GM20431 (cell line): ENCODE measurements at regions not wholly inside any gene's neighbourhood (a gene's known extent, or its start where the extent isn't known, plus 50 kb on each side); places are given as distances from the start of the nearest gene placed in this dataset.

Experiments used
- in situ Hi-C: fragments of 300-500 bp; cut with MseI, MboI; formaldehyde crosslinking; loops from one replicate; pipeline ENCODE4 v1.15.0; 2020; ENCODE audit warnings: low sequenced_read_pairs; ENCODE audit not compliant: unreplicated experiment

DNA sequence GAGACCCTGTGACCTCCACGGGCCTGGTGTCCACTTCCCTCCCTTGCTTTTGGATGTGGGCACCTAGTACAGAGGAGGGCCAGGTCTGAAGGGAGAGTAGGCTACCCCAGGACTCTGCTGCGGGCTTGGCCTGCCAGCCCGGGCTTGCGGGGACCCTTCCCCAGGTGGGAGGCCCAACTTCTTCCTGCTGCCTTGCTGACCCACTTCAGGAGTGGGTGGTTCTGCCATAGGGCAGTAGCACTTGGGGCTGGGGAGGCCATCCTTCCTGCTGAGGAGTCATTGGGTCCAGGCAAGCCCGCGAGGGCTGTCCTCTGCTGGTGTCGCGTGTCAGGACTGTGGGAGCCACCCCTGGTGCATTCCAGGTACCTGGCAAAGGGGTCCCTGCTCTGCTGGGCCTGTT lies 1250.0 kb downstream of the BRD1 start:
- in situ Hi-C loops, result no loop called here

GRCh38 chr22:48577014-48577690 lies 1250.5 kb downstream of the BRD1 start:
- in situ Hi-C loops, result no loop called here

DNA sequence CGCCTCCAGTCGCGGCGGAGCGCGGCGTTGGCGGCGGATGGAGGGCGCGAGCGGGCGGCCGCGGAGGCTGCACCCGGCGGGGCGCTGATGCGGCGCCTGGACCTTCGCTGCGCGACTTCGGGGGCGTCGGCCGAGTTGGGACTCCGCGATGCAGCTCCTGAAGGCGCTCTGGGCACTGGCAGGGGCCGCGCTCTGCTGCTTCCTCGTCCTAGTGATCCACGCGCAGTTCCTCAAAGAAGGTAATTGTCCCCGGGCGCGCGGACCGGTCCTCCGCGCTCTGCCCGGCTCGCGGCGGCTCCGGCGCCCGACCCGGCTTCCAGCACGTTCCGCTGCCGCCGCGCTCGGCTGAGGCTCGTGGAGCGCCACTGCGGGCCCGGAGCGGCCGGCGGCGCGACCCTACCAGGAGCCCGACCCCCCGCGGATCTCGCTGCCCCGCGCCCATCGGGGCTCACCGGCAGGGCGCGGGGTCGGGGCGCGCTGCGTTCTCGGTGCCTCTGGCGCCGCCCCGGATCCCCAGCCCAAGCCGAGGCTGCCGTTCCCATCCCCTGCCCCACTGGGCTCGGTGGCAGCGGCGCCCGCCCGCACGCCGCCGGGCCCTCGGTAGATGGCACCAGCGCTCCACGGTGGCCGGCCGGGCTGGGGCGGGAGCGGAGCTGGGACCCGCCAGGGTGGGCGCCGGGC lies 1251.2 kb downstream of the BRD1 start:
- in situ Hi-C loops, result no loop called here

DNA sequence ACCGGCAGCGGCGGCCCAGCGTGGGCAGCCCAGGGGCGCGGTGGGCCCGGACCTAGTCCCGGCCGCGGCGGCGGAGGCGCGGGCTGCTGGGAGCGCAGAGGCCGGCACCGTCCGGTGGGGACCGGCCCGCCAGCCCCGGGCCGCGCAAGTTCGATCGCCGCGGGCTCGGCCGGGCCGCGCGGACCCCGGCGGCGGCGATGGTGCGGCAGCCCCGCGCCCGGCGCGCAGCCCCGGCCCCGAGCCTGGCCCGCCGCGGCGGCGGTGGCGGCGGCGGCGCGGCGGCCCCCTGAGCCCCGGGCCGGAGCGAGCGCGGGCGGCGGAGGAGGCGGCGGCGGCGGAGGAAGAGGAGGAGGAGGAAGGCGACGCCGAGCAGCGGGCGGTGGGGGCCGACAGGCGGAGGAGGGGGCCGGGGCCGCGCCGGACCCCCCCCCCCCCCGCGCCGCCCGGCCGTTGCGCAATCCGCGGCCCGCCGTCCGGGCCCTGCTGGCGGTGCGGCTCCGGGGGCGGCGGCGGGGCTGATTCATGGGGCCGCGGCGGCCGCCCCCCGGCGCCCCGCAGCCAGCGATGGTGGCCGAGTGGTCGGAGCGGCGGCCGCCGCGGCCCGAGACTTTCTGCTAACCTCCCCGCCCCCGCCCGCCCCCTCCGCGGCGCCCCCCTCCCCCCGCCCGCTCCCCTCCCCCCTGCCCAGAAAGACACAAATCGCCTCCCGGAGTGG lies 1251.9 kb downstream of the BRD1 start:
- in situ Hi-C loops, result no loop called here

GRCh38 chr22:48574776-48575617 lies 1252.7 kb downstream of the BRD1 start:
- in situ Hi-C loops, result no loop called here

DNA sequence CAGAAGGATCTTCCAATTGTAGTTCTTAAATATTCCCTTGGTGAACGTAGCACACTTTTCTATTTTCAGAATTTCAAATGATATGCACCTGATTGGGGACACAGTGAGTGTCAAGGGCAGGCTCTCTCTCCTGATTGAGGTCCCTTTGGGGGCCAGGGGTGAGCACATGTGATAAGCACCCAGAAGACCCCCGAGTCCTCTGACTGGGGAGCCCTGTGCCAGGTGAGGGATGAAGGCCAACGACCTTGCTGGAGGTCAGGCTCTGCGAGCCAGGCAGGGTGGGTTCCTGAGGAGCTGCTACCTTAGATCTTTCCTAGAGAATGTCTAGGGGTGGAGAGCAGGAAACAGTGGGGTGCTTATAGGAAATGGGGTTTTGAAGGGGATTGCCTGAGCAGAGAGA lies 1253.9 kb downstream of the BRD1 start:
- in situ Hi-C loops, result no loop called here

- in situ Hi-C loops, result no loop called here
These were observed 1254.7 kb downstream of the BRD1 start for GRCh38 chr22:48572951-48573350.

- in situ Hi-C loops, result no loop called here
These were observed 1256.8 kb downstream of the BRD1 start for GRCh38 chr22:48570912-48571311.

DNA sequence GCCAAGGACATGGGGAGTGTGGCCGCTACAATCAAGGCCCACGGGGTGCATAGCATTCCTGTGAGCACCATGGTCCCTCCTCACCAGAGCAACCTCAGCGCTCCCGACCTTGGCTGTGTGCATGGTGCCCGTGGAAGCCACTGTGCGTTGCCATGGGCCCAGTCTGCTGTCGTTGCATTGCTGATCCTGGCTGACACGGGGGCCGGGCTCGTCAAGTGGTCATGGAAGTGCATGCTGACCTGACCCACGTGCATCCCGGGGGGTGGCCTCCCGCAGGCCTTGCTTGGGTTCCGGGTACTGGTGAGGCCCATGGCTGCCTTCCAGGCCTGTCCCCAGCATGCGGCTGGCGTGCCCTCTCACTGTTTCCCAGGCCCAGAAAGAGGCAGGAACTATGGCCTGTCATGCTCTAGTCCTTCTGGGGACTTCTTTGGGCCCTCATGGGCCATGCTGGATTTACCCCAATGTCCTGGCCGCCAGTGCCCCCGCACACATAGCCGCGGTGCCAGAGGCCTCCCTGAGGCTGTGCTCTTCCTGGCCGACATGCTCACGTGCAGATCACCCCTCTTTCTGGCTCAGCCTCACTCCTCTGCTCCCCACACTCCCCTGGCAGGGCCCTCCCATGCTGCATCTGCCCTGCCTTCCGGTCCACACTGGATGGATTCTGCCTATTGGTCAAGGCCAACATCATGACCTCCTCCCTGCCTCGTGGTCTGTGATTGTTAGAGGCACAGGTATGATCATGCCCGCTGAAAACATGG lies 1258.0 kb downstream of the BRD1 start:
- in situ Hi-C loops, result no loop called here

DNA sequence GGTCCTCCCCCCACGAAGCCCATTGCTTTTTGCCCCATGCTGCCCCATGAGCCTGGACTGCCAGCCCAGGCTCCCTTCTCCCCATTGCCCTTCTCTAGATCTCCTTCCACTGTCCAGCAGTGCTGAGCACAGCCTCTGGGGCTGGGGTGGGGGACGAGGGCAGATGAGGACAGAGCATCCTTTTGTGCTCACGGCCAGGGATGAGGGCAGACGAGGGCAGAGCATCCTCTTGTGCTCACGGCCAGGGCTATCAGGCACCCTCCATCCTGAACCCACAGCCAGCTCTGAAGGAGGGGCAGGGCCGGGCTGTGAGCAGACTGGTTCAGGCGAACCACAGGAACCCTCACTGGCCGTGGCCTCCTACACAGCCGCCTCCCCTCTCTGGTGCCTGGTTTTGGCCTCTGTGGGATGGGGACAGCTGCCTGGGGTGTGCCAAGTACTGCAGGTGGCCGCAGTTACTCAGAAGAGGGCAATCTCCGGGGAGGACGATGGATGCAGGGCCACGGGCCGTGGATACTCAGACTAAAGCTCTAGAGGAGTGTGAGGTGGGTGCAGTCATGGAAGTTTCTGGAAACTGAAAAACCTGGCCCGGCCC lies 1258.8 kb downstream of the BRD1 start:
- in situ Hi-C loops, result no loop called here

DNA sequence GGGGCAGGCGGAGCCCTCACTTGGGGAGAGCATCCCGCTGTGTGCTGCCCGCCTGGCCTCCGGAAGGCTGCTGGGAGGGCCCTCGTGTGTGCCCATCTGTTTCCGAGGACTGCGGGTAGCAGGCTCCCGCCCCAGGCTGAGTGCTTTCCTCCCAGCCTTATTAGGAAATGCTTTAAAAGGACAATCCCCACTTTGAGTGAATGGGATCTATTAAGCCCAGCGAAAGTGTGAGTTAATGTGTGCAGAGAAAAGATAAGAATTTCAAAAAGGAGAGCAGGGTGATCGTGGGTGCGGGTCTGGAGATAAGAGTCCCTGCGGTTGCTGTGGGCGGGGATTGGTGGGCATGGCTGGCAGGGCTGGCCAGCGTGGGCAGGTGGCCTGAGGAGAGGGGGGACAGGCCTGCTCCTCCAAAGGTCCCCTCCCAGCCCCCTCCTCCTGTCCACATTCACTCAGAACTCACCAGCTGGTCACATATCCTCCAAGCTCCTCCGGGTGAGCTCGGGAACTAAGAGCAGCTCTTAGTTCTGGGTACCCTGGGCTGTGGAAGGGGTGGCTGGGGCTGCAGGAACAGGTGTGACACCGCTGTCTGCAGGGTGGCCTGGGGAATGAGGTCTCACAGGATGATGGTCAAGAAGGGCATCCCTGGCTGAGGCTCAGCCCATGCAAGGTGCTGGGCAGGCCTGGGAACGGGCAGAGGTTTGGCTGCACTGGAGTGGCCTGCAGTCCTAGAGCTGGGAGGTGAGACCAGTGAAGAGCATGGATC lies 1260.3 kb downstream of the BRD1 start:
- in situ Hi-C loops, result no loop called here

DNA sequence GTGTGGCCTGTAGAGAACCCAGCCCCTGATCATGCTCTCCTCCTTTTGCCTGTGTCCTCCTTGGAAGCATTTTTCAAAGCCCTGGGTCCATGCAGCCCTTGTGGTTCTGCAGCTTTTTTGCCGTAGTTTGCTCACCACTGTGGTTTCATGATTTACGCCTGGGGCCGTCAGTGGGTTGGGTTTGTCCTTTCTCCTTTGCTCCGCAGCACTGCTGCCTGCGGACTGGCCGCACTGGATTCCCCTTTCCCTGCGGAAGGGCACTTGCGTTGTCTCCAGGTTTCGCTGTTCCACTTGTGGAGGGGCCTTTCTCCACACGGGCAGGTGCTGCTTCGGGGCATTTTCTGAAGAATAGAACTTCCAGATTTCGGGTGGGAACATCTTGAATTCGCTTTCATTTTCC lies 1260.9 kb downstream of the BRD1 start:
- in situ Hi-C loops, result no loop called here

- in situ Hi-C loops, result no loop called here
These were observed 1261.7 kb downstream of the BRD1 start for GRCh38 chr22:48565901-48566501.

GRCh38 chr22:48564995-48565394 lies 1262.7 kb downstream of the BRD1 start:
- in situ Hi-C loops, result no loop called here

- in situ Hi-C loops, result no loop called here
These were observed 1263.7 kb downstream of the BRD1 start for GRCh38 chr22:48563966-48564330.

DNA sequence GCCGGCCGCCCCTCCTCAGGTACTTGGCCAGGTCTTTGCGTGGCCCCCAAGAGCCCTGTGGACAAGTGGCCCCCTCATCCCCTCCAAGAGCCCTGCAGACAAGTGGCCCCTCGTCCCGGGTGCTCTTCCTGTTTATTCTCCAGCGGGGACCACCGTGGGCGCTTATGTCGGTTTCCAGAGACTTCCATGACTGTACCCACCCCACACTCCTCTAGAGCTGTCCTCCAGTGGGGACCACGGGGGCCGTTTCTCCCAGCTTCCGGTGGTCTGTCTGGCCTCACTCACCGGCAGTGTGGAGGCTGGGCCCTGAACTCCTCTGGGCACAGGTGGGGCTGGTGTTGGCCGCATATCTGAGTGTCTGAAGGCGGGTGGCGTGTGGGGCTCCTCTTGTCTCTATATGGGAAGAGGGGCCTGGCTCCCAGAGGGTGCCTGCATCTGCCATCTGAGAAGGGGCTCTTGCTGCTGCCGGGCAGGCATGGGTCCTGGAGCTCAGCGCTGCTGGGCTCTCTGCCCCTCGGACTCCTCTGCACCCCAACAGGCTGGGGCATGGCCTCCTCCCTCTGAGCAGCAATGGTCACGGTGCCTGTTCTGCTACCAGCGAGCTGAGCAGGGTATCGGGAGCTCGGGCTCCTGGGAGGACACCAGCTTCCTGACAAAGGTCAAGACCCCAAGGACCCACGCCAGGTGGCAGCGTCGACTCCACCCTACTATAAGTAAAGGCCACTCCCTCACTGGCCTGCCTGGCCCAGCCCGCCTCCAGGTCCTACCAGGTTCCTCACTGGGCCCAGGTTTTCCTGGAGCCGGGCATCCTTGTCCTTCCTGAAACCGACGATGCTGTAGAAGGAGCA lies 1264.3 kb downstream of the BRD1 start:
- in situ Hi-C loops, result no loop called here

- in situ Hi-C loops, result no loop called here
These were observed 1266.0 kb downstream of the BRD1 start for GRCh38 chr22:48561676-48562075.
